GM12878 (cell line): ENCODE measurements at regions not wholly inside any gene's neighbourhood (a gene's known extent, or its start where the extent isn't known, plus 50 kb on each side); places are given as distances from the start of the nearest gene placed in this dataset.

ENCODE experiments used
- ASH2L ChIP-seq: fragments of 300-600, 200-600 bp; sonication (generic); IDR thresholded peaks from 2 replicates; pipeline ENCODE4 v1.6.1; 2017; ENCODE audit warnings: low read depth, mild to moderate bottlenecking, borderline replicate concordance
- BCL11A ChIP-seq: IDR thresholded peaks from 2 replicates; pipeline ENCODE4 v1.6.1; 2011; ENCODE audit warnings: low read depth, low read length
- BMI1 ChIP-seq: fragments of 450-650 bp; IDR thresholded peaks from 2 replicates; pipeline ENCODE4 v1.6.1; 2016; ENCODE audit warnings: mild to moderate bottlenecking, moderate library complexity, borderline replicate concordance
- BRCA1 ChIP-seq: IDR thresholded peaks from 2 replicates; pipeline ENCODE4 v1.6.1; 2011; ENCODE audit warnings: low read depth, low read length, improper control_type of control experiment
- CEBPB ChIP-seq, 2 experiments: fragments of 150-350 bp in 1 of 2; IDR thresholded peaks; 2 replicates each; pipeline ENCODE4 v1.6.1; 2012 to 2014; ENCODE audit warnings: low read depth in 2 of 2, low read length in 2 of 2, borderline replicate concordance in 1 of 2, inconsistent platforms in 1 of 2
- IRF4 ChIP-seq: IDR thresholded peaks from 2 replicates; pipeline ENCODE4 v1.6.1; 2011; ENCODE audit warnings: low read depth, low read length
- PAX5 ChIP-seq: IDR thresholded peaks from 2 replicates; pipeline ENCODE4 v1.6.1; 2011; ENCODE audit warnings: low read depth, low read length, borderline replicate concordance
- RAD21 ChIP-seq: IDR thresholded peaks from 2 replicates; pipeline ENCODE4 v1.6.1; 2011; ENCODE audit warnings: mild to moderate bottlenecking, low read depth, low read length, moderate library complexity; ENCODE audit not compliant: insufficient read depth
- RELA ChIP-seq: fragments of 450-650 bp; IDR thresholded peaks from 2 replicates; pipeline ENCODE4 v1.8.0; 2014; ENCODE audit warnings: borderline replicate concordance; ENCODE audit not compliant: partially characterized antibody
- SP1 ChIP-seq: IDR thresholded peaks from one replicate; pipeline ENCODE4 v1.6.1; 2011; ENCODE audit warnings: low read depth, low read length
- TARDBP ChIP-seq: IDR thresholded peaks from 2 replicates; pipeline ENCODE4 v1.6.1; 2016; ENCODE audit warnings: borderline replicate concordance
- TCF12 ChIP-seq: IDR thresholded peaks from 2 replicates; pipeline ENCODE4 v1.6.1; 2011; ENCODE audit warnings: low read depth, mild to moderate bottlenecking, low read length
- YY1 ChIP-seq: IDR thresholded peaks from 2 replicates; pipeline ENCODE4 v1.6.1; 2011; ENCODE audit warnings: low read depth, mild to moderate bottlenecking, low read length
- ZSCAN29 ChIP-seq: fragments of 450-650 bp; IDR thresholded peaks from 2 replicates; pipeline ENCODE4 v1.6.1; 2017; ENCODE audit warnings: mild to moderate bottlenecking, moderate library complexity
- TF ChIP-seq, protein P1 (sequence below): IDR thresholded peaks from 2 replicates; pipeline ENCODE4 v1.6.1; 2012; ENCODE audit warnings: low read length, inconsistent platforms
- TF ChIP-seq, protein P2 (sequence below): IDR thresholded peaks from 2 replicates; pipeline ENCODE4 v1.6.1; 2011; ENCODE audit warnings: borderline replicate concordance, low read depth, mild to moderate bottlenecking, moderate library complexity, mixed read lengths, low read length; ENCODE audit not compliant: insufficient read depth; ENCODE audit errors: extremely low read length
- TF ChIP-seq, protein P3 (sequence below): fragments of 450-650 bp; formaldehyde crosslinking; IDR thresholded peaks from 2 replicates; pipeline ENCODE4 v1.5.0; 2022; ENCODE audit warnings: mild to moderate bottlenecking, missing genetic modification characterization
- TF ChIP-seq, protein P4 (sequence below): fragments of 450-650 bp; IDR thresholded peaks from 2 replicates; pipeline ENCODE4 v1.6.1; 2018; ENCODE audit warnings: borderline replicate concordance, mild to moderate bottlenecking; ENCODE audit not compliant: partially characterized antibody
- TF ChIP-seq, protein P5 (sequence below): IDR thresholded peaks from 2 replicates; pipeline ENCODE4 v1.6.1; 2012; ENCODE audit warnings: low read depth, low read length, improper control_type of control experiment
- TF ChIP-seq, protein P6 (sequence below): fragments of 450-650 bp; IDR thresholded peaks from 2 replicates; pipeline ENCODE4 v1.6.1; 2017; ENCODE audit warnings: mild to moderate bottlenecking, low read depth, inconsistent platforms; ENCODE audit not compliant: poor library complexity, severe bottlenecking

DNA sequence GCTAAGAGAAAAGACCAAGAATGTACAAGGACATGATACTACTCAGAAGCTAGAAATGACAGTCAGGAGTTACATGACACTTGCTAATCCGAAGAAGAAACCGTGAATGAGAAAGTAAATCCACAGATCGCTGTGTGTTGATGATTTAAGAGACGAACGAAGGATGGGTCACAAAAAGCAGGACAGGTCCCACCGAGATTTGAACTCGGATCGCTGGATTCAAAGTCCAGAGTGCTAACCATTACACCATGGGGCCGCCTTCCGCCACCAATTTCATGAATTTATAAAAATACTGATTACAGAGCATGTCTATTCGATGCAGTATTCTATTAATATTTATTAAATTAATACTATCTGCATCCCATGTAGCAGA lies 54.0 kb upstream of the BTN3A2 start (continued):
- TF ChIP-seq, protein P1, sequence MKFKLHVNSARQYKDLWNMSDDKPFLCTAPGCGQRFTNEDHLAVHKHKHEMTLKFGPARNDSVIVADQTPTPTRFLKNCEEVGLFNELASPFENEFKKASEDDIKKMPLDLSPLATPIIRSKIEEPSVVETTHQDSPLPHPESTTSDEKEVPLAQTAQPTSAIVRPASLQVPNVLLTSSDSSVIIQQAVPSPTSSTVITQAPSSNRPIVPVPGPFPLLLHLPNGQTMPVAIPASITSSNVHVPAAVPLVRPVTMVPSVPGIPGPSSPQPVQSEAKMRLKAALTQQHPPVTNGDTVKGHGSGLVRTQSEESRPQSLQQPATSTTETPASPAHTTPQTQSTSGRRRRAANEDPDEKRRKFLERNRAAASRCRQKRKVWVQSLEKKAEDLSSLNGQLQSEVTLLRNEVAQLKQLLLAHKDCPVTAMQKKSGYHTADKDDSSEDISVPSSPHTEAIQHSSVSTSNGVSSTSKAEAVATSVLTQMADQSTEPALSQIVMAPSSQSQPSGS = no peak
- TF ChIP-seq, protein P2, sequence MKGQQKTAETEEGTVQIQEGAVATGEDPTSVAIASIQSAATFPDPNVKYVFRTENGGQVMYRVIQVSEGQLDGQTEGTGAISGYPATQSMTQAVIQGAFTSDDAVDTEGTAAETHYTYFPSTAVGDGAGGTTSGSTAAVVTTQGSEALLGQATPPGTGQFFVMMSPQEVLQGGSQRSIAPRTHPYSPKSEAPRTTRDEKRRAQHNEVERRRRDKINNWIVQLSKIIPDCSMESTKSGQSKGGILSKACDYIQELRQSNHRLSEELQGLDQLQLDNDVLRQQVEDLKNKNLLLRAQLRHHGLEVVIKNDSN = no peak
- TF ChIP-seq TCF12 = no peak
- no peak for TF ChIP-seq BRCA1
- TF ChIP-seq SP1 = no peak
- TF ChIP-seq BMI1 = no peak
- 0 out of 2 replicates have a peak, but pooled peaks have one; percentile 23 for TF ChIP-seq YY1
- no peak for TF ChIP-seq ASH2L
- TF ChIP-seq, protein P3, sequence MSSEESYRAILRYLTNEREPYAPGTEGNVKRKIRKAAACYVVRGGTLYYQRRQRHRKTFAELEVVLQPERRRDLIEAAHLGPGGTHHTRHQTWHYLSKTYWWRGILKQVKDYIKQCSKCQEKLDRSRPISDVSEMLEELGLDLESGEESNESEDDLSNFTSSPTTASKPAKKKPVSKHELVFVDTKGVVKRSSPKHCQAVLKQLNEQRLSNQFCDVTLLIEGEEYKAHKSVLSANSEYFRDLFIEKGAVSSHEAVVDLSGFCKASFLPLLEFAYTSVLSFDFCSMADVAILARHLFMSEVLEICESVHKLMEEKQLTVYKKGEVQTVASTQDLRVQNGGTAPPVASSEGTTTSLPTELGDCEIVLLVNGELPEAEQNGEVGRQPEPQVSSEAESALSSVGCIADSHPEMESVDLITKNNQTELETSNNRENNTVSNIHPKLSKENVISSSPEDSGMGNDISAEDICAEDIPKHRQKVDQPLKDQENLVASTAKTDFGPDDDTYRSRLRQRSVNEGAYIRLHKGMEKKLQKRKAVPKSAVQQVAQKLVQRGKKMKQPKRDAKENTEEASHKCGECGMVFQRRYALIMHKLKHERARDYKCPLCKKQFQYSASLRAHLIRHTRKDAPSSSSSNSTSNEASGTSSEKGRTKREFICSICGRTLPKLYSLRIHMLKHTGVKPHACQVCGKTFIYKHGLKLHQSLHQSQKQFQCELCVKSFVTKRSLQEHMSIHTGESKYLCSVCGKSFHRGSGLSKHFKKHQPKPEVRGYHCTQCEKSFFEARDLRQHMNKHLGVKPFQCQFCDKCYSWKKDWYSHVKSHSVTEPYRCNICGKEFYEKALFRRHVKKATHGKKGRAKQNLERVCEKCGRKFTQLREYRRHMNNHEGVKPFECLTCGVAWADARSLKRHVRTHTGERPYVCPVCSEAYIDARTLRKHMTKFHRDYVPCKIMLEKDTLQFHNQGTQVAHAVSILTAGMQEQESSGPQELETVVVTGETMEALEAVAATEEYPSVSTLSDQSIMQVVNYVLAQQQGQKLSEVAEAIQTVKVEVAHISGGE (CRISPR knock-in tag) = no peak
- peak; percentile 90 for TF ChIP-seq TARDBP
- no peak for TF ChIP-seq CEBPB (IDR thresholded peaks at IDR 0.05; ENCODE audit: borderline replicate concordance in 1 of 2, low read depth in 2 of 2, low read length in 2 of 2)
- TF ChIP-seq, protein P4, sequence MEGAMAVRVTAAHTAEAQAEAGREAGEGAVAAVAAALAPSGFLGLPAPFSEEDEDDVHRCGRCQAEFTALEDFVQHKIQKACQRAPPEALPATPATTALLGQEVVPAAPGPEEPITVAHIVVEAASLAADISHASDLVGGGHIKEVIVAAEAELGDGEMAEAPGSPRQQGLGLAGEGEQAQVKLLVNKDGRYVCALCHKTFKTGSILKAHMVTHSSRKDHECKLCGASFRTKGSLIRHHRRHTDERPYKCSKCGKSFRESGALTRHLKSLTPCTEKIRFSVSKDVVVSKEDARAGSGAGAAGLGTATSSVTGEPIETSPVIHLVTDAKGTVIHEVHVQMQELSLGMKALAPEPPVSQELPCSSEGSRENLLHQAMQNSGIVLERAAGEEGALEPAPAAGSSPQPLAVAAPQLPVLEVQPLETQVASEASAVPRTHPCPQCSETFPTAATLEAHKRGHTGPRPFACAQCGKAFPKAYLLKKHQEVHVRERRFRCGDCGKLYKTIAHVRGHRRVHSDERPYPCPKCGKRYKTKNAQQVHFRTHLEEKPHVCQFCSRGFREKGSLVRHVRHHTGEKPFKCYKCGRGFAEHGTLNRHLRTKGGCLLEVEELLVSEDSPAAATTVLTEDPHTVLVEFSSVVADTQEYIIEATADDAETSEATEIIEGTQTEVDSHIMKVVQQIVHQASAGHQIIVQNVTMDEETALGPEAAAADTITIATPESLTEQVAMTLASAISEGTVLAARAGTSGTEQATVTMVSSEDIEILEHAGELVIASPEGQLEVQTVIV = no peak
- TF ChIP-seq IRF4 = 0 out of 2 replicates have a peak, but pooled peaks have one; percentile 21
- TF ChIP-seq ZSCAN29 = peak; percentile 93
- no peak for TF ChIP-seq RELA
- no peak for TF ChIP-seq RAD21
- TF ChIP-seq, protein P5, sequence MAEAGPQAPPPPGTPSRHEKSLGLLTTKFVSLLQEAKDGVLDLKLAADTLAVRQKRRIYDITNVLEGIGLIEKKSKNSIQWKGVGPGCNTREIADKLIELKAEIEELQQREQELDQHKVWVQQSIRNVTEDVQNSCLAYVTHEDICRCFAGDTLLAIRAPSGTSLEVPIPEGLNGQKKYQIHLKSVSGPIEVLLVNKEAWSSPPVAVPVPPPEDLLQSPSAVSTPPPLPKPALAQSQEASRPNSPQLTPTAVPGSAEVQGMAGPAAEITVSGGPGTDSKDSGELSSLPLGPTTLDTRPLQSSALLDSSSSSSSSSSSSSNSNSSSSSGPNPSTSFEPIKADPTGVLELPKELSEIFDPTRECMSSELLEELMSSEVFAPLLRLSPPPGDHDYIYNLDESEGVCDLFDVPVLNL = no peak
- TF ChIP-seq, protein P6, sequence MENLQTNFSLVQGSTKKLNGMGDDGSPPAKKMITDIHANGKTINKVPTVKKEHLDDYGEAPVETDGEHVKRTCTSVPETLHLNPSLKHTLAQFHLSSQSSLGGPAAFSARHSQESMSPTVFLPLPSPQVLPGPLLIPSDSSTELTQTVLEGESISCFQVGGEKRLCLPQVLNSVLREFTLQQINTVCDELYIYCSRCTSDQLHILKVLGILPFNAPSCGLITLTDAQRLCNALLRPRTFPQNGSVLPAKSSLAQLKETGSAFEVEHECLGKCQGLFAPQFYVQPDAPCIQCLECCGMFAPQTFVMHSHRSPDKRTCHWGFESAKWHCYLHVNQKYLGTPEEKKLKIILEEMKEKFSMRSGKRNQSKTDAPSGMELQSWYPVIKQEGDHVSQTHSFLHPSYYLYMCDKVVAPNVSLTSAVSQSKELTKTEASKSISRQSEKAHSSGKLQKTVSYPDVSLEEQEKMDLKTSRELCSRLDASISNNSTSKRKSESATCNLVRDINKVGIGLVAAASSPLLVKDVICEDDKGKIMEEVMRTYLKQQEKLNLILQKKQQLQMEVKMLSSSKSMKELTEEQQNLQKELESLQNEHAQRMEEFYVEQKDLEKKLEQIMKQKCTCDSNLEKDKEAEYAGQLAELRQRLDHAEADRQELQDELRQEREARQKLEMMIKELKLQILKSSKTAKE = no peak
- TF ChIP-seq BCL11A = no peak
- no peak for TF ChIP-seq PAX5
